ENCODE measurements at regions not wholly inside any gene's neighbourhood (a gene's known extent, or its start where the extent isn't known, plus 50 kb on each side); places are given as distances from the start of the nearest gene placed in this dataset.

GRCh38 chr1:29892247-29892646, 655.9 kb downstream of the PTPRU start:
- Mint-ChIP-seq H3K27ac (ENCODE audit: unreplicated experiment) (no peak overlapping the region), H3K4me3 (ENCODE audit: unreplicated experiment) (no peak overlapping the region), H3K9me3 (ENCODE audit: unreplicated experiment) (peaks cover 2% of the 10 kb centered on the region), H3K27me3 (ENCODE audit: low read depth, unreplicated experiment) (peaks cover 67% of the 10 kb centered on the region), H3K4me1 (ENCODE audit: low read depth, unreplicated experiment) (no peaks in the 10 kb centered on the region), H3K36me3 (ENCODE audit: low read depth, unreplicated experiment) (no peaks in the 10 kb centered on the region)
- Histone ChIP-seq H3K27me3 (ENCODE audit: insufficient read depth, low read length) (no peaks in the 10 kb centered on the region), H4K20me1 (ENCODE audit: insufficient read depth, low read length) (no peaks in the 10 kb centered on the region), H3K4me3 (ENCODE audit: insufficient read depth, low read depth, low read length) (no peak overlapping the region), H3K4me2 (ENCODE audit: low read length) (no peak overlapping the region), H3K9me3 (ENCODE audit: insufficient read depth, low read depth, low read length) (no peaks in the 10 kb centered on the region), H3K9ac (ENCODE audit: low read length) (no peak overlapping the region), H3K79me2 (ENCODE audit: insufficient read depth, low read length) (no peaks in the 10 kb centered on the region), H3K36me3 (ENCODE audit: insufficient read depth, low read length) (no peaks in the 10 kb centered on the region), H3K27ac (ENCODE audit: low read depth, low read length) (no peak overlapping the region), H2AFZ (ENCODE audit: low read depth, low read length) (no peak overlapping the region), H3K4me1 (ENCODE audit: insufficient read depth, low read length) (no peaks in the 10 kb centered on the region)
- DNase-seq (ENCODE audit: low read depth) (no peak), FAIRE-seq (no peak)
- no peak for TF ChIP-seq EZH2 (IDR thresholded peaks at IDR 0.05; ENCODE audit: insufficient read depth, low read length)
- TF ChIP-seq, protein P1, sequence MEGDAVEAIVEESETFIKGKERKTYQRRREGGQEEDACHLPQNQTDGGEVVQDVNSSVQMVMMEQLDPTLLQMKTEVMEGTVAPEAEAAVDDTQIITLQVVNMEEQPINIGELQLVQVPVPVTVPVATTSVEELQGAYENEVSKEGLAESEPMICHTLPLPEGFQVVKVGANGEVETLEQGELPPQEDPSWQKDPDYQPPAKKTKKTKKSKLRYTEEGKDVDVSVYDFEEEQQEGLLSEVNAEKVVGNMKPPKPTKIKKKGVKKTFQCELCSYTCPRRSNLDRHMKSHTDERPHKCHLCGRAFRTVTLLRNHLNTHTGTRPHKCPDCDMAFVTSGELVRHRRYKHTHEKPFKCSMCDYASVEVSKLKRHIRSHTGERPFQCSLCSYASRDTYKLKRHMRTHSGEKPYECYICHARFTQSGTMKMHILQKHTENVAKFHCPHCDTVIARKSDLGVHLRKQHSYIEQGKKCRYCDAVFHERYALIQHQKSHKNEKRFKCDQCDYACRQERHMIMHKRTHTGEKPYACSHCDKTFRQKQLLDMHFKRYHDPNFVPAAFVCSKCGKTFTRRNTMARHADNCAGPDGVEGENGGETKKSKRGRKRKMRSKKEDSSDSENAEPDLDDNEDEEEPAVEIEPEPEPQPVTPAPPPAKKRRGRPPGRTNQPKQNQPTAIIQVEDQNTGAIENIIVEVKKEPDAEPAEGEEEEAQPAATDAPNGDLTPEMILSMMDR (IDR thresholded peaks at IDR 0.05; ENCODE audit: insufficient read depth, low read depth, low read length), result no peak

- no peak overlapping the region for H3K4me3 ChIP-seq (ENCODE audit: insufficient read depth, low read depth, low read length)
- H3K27me3 Mint-ChIP-seq (ENCODE audit: low read depth, unreplicated experiment), result peaks cover 54% of the 10 kb centered on the region
- no peak overlapping the region for H2AFZ ChIP-seq (ENCODE audit: low read depth, low read length)
- no peak overlapping the region for H3K9ac ChIP-seq (ENCODE audit: low read length)
- no peak overlapping the region for H3K4me3 Mint-ChIP-seq (ENCODE audit: unreplicated experiment)
- no peaks in the 10 kb centered on the region for H3K27me3 ChIP-seq (ENCODE audit: insufficient read depth, low read length)
- no peaks in the 10 kb centered on the region for H3K79me2 ChIP-seq (ENCODE audit: insufficient read depth, low read length)
- peaks cover 2% of the 10 kb centered on the region for H3K9me3 Mint-ChIP-seq (ENCODE audit: unreplicated experiment)
- no peaks in the 10 kb centered on the region for H4K20me1 ChIP-seq (ENCODE audit: insufficient read depth, low read length)
- no peak for FAIRE-seq
- no peak overlapping the region for H3K27ac Mint-ChIP-seq (ENCODE audit: unreplicated experiment)
- H3K27ac ChIP-seq (ENCODE audit: low read depth, low read length), result no peak overlapping the region
- H3K36me3 ChIP-seq (ENCODE audit: insufficient read depth, low read length), result no peaks in the 10 kb centered on the region
- DNase-seq (ENCODE audit: low read depth), result no peak
- no peaks in the 10 kb centered on the region for H3K9me3 ChIP-seq (ENCODE audit: insufficient read depth, low read depth, low read length)
- no peaks in the 10 kb centered on the region for H3K36me3 Mint-ChIP-seq (ENCODE audit: low read depth, unreplicated experiment)
- H3K4me2 ChIP-seq (ENCODE audit: low read length), result no peak overlapping the region
- H3K4me1 ChIP-seq (ENCODE audit: insufficient read depth, low read length), result no peaks in the 10 kb centered on the region
- H3K4me1 Mint-ChIP-seq (ENCODE audit: low read depth, unreplicated experiment), result no peaks in the 10 kb centered on the region
- TF ChIP-seq EZH2 (IDR thresholded peaks at IDR 0.05; ENCODE audit: insufficient read depth, low read length), result no peak
- TF ChIP-seq, protein P1 (IDR thresholded peaks at IDR 0.05; ENCODE audit: insufficient read depth, low read depth, low read length), result no peak
These were observed 654.1 kb downstream of the PTPRU start for GRCh38 chr1:29890201-29890959.

DNA sequence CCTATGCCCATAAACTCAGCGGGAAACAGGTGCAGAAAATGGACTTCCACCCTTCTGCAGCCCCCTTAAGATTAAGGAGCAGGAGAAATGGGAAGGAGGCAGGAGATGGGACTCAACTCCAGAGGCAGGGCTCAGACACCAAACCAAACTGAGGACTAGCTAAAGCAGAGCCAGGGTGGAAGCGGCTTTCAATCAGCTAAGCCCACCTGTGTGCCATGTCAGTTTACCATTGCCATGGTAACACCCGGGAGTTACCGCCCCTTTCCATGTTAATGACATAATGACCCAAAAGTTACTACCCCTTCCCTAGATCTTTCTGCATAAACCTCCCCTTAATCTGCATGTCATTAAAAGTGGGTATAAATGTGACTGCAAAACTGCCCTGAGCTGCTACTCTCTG, 653.5 kb downstream of the PTPRU start:
- H3K27ac ChIP-seq (ENCODE audit: low read depth, low read length), result no peak overlapping the region
- Mint-ChIP-seq H3K4me1 (ENCODE audit: low read depth, unreplicated experiment) (no peaks in the 10 kb centered on the region), H3K27ac (ENCODE audit: unreplicated experiment) (no peak overlapping the region), H3K36me3 (ENCODE audit: low read depth, unreplicated experiment) (no peaks in the 10 kb centered on the region), H3K27me3 (ENCODE audit: low read depth, unreplicated experiment) (peaks cover 48% of the 10 kb centered on the region), H3K4me3 (ENCODE audit: unreplicated experiment) (no peak overlapping the region), H3K9me3 (ENCODE audit: unreplicated experiment) (peaks cover 2% of the 10 kb centered on the region)
- no peak overlapping the region for H2AFZ ChIP-seq (ENCODE audit: low read depth, low read length)
- no peaks in the 10 kb centered on the region for H3K36me3 ChIP-seq (ENCODE audit: insufficient read depth, low read length)
- DNase-seq (ENCODE audit: low read depth), result no peak
- no peak overlapping the region for H3K4me2 ChIP-seq (ENCODE audit: low read length)
- no peak for FAIRE-seq
- no peak overlapping the region for H3K9ac ChIP-seq (ENCODE audit: low read length)
- H3K79me2 ChIP-seq (ENCODE audit: insufficient read depth, low read length), result no peaks in the 10 kb centered on the region
- no peaks in the 10 kb centered on the region for H3K27me3 ChIP-seq (ENCODE audit: insufficient read depth, low read length)
- TF ChIP-seq EZH2 (IDR thresholded peaks at IDR 0.05; ENCODE audit: insufficient read depth, low read length), result no peak
- TF ChIP-seq, protein P1 (IDR thresholded peaks at IDR 0.05; ENCODE audit: insufficient read depth, low read depth, low read length), result no peak
- H3K4me1 ChIP-seq (ENCODE audit: insufficient read depth, low read length), result no peaks in the 10 kb centered on the region
- H3K4me3 ChIP-seq (ENCODE audit: insufficient read depth, low read depth, low read length), result no peak overlapping the region
- no peaks in the 10 kb centered on the region for H3K9me3 ChIP-seq (ENCODE audit: insufficient read depth, low read depth, low read length)
- no peaks in the 10 kb centered on the region for H4K20me1 ChIP-seq (ENCODE audit: insufficient read depth, low read length)
